ENCODE measurements at regions not wholly inside any gene's neighbourhood (a gene's known extent, or its start where the extent isn't known, plus 50 kb on each side); places are given as distances from the start of the nearest gene placed in this dataset.
"Not testable (repeated sequence)": the region's sequence is repeated elsewhere in the genome, so short reads cannot be mapped to it uniquely, and the experiment has no call there.

GRCh38 chr4:181127171-181127570, 1116.0 kb upstream of the TENM3 start:
- H3K27ac ChIP-seq (replicated peaks; ENCODE audit: low read length) = no peak overlapping the region
- H3K9me3 ChIP-seq (replicated peaks in 1 of 2; ENCODE audit: control insufficient read depth in 2 of 2, insufficient read depth in 1 of 2, low read depth in 1 of 2, low read length in 2 of 2) = peaks cover 3 to 16% of the 10 kb centered on the region in 2 donors
- no peak overlapping the region for H2BK12ac ChIP-seq (ENCODE audit: low read length)
- no peaks in the 10 kb centered on the region for H3K36me3 ChIP-seq (replicated peaks in 1 of 2; ENCODE audit: control insufficient read depth in 2 of 2, insufficient read depth in 2 of 2, low read length in 2 of 2)
- H2BK15ac ChIP-seq (ENCODE audit: low read length) = no peak overlapping the region
- no peak overlapping the region for H2BK5ac ChIP-seq (ENCODE audit: low read length)
- no peak overlapping the region for H4K8ac ChIP-seq (ENCODE audit: low read depth, low read length)
- no peak overlapping the region for H3K4me2 ChIP-seq (ENCODE audit: insufficient read depth, low read length, poor library complexity, severe bottlenecking)
- no peak overlapping the region for H2AK5ac ChIP-seq (ENCODE audit: low read depth, low read length)
- WGBS, 2 donors (ENCODE audit: extremely low coverage in 2 of 2, insufficient read length in 2 of 2, insufficient replicate concordance in 1 of 2) = no CpG with 5 or more reads among the region's 2 CpGs
- no peak overlapping the region for H3K9ac ChIP-seq (ENCODE audit: low read depth, low read length, poor library complexity)
- H3K4me1 ChIP-seq (ENCODE audit: control insufficient read depth in 2 of 2, insufficient read depth in 1 of 2, low read depth in 1 of 2, low read length in 2 of 2) = no peaks in the 10 kb centered on the region
- H2BK120ac ChIP-seq (ENCODE audit: low read depth, low read length) = no peak overlapping the region
- H3K14ac ChIP-seq (ENCODE audit: low read length) = no peak overlapping the region
- DNase-seq (ENCODE audit: low spot score) = no peak
- H2AFZ ChIP-seq (ENCODE audit: low read length) = no peak overlapping the region
- H3K27me3 ChIP-seq (ENCODE audit: control insufficient read depth in 3 of 3, insufficient read depth in 3 of 3, low read depth in 1 of 3, low read length in 3 of 3) = no peaks in the 10 kb centered on the region
- no peak overlapping the region for H3K23ac ChIP-seq (ENCODE audit: low read depth, low read length, poor library complexity)
- H3K18ac ChIP-seq (ENCODE audit: low read length) = no peak overlapping the region
- H3K4me3 ChIP-seq (ENCODE audit: low read length in 2 of 2) = no peak overlapping the region
- H3K4ac ChIP-seq (ENCODE audit: low read length) = no peak overlapping the region
- H3K79me1 ChIP-seq (ENCODE audit: low read depth, low read length) = no peaks in the 10 kb centered on the region
- H4K91ac ChIP-seq (ENCODE audit: low read depth, low read length, poor library complexity) = no peak overlapping the region

GRCh38 chr4:181130317-181130716, 1112.9 kb upstream of the TENM3 start:
- H4K91ac ChIP-seq (ENCODE audit: low read depth, low read length, poor library complexity); H3K4me2 ChIP-seq (ENCODE audit: insufficient read depth, low read length, poor library complexity, severe bottlenecking); H2AFZ ChIP-seq (ENCODE audit: low read length); DNase-seq (ENCODE audit: low spot score); H3K79me1 ChIP-seq (ENCODE audit: low read depth, low read length); H4K8ac ChIP-seq (ENCODE audit: low read depth, low read length); H2BK15ac ChIP-seq (ENCODE audit: low read length); H3K23ac ChIP-seq (ENCODE audit: low read depth, low read length, poor library complexity); H3K18ac ChIP-seq (ENCODE audit: low read length); H2AK5ac ChIP-seq (ENCODE audit: low read depth, low read length); H3K4me3 ChIP-seq (ENCODE audit: low read length in 2 of 2); H2BK12ac ChIP-seq (ENCODE audit: low read length); H3K27ac ChIP-seq (replicated peaks; ENCODE audit: low read length); H3K4me1 ChIP-seq (ENCODE audit: control insufficient read depth in 2 of 2, insufficient read depth in 1 of 2, low read depth in 1 of 2, low read length in 2 of 2); H3K14ac ChIP-seq (ENCODE audit: low read length); H2BK5ac ChIP-seq (ENCODE audit: low read length); H3K27me3 ChIP-seq (ENCODE audit: control insufficient read depth in 3 of 3, insufficient read depth in 3 of 3, low read depth in 1 of 3, low read length in 3 of 3); H3K9ac ChIP-seq (ENCODE audit: low read depth, low read length, poor library complexity); H3K36me3 ChIP-seq (replicated peaks in 1 of 2; ENCODE audit: control insufficient read depth in 2 of 2, insufficient read depth in 2 of 2, low read length in 2 of 2); H2BK120ac ChIP-seq (ENCODE audit: low read depth, low read length); H3K4ac ChIP-seq (ENCODE audit: low read length): not testable (repeated sequence)
- H3K9me3 ChIP-seq (replicated peaks in 1 of 2; ENCODE audit: control insufficient read depth in 2 of 2, insufficient read depth in 1 of 2, low read depth in 1 of 2, low read length in 2 of 2) = peaks cover 3 to 16% of the 10 kb centered on the region in 2 donors
- WGBS, 2 donors (ENCODE audit: extremely low coverage in 2 of 2, insufficient read length in 2 of 2, insufficient replicate concordance in 1 of 2) = no CpG with 5 or more reads among the region's 7 CpGs

- WGBS, 2 donors (ENCODE audit: extremely low coverage in 2 of 2, insufficient read length in 2 of 2, insufficient replicate concordance in 1 of 2) = no CpG with 5 or more reads among the region's 3 CpGs
- H4K91ac ChIP-seq (ENCODE audit: low read depth, low read length, poor library complexity) = no peak overlapping the region
- no peak overlapping the region for H3K14ac ChIP-seq (ENCODE audit: low read length)
- H3K79me1 ChIP-seq (ENCODE audit: low read depth, low read length) = no peaks in the 10 kb centered on the region
- H2BK120ac ChIP-seq (ENCODE audit: low read depth, low read length) = no peak overlapping the region
- no peak overlapping the region for H3K4ac ChIP-seq (ENCODE audit: low read length)
- no peaks in the 10 kb centered on the region for H3K9me3 ChIP-seq (replicated peaks in 1 of 2; ENCODE audit: control insufficient read depth in 2 of 2, insufficient read depth in 1 of 2, low read depth in 1 of 2, low read length in 2 of 2)
- H3K4me1 ChIP-seq (ENCODE audit: control insufficient read depth in 2 of 2, insufficient read depth in 1 of 2, low read depth in 1 of 2, low read length in 2 of 2) = peaks cover 0 to 2% of the 10 kb centered on the region in 2 donors
- no peak overlapping the region for H2AK5ac ChIP-seq (ENCODE audit: low read depth, low read length)
- H4K8ac ChIP-seq (ENCODE audit: low read depth, low read length) = no peak overlapping the region
- H2AFZ ChIP-seq (ENCODE audit: low read length) = no peak overlapping the region
- H2BK5ac ChIP-seq (ENCODE audit: low read length) = no peak overlapping the region
- no peak overlapping the region for H2BK15ac ChIP-seq (ENCODE audit: low read length)
- H3K4me2 ChIP-seq (ENCODE audit: insufficient read depth, low read length, poor library complexity, severe bottlenecking) = no peak overlapping the region
- H3K27me3 ChIP-seq (ENCODE audit: control insufficient read depth in 3 of 3, insufficient read depth in 3 of 3, low read depth in 1 of 3, low read length in 3 of 3) = no peaks in the 10 kb centered on the region
- no peak overlapping the region for H2BK12ac ChIP-seq (ENCODE audit: low read length)
- H3K9ac ChIP-seq (ENCODE audit: low read depth, low read length, poor library complexity) = no peak overlapping the region
- H3K18ac ChIP-seq (ENCODE audit: low read length) = no peak overlapping the region
- H3K23ac ChIP-seq (ENCODE audit: low read depth, low read length, poor library complexity) = no peak overlapping the region
- no peak for DNase-seq (ENCODE audit: low spot score)
- H3K4me3 ChIP-seq (ENCODE audit: low read length in 2 of 2) = no peak overlapping the region
- no peak overlapping the region for H3K27ac ChIP-seq (replicated peaks; ENCODE audit: low read length)
- H3K36me3 ChIP-seq (replicated peaks in 1 of 2; ENCODE audit: control insufficient read depth in 2 of 2, insufficient read depth in 2 of 2, low read length in 2 of 2) = no peaks in the 10 kb centered on the region
Measured at GRCh38 chr4:181137351-181137750, 1105.9 kb upstream of the TENM3 start.

DNA sequence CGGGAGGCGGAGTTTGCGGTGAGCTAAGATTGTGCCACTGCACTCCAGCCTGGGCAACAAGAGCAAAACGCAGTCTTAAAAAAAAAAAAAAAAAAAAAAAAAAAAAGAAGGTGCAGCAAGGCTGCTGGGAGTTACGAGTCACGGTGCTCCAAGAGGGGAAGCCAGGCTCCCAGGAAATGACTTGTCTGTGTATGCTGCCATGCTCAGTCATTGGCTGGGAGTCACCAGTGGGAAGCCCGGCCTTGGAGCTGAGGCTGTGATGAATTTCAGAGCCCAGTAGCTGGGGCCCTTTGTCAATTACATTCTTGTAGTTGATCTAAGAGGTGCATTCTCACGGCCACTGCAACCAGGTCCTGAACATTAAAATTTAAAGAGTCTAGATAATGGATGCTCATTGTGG, 1105.1 kb upstream of the TENM3 start:
- no peak overlapping the region for H3K9ac ChIP-seq (ENCODE audit: low read depth, low read length, poor library complexity)
- no peak for DNase-seq (ENCODE audit: low spot score)
- H4K8ac ChIP-seq (ENCODE audit: low read depth, low read length) = no peak overlapping the region
- H3K9me3 ChIP-seq (replicated peaks in 1 of 2; ENCODE audit: control insufficient read depth in 2 of 2, insufficient read depth in 1 of 2, low read depth in 1 of 2, low read length in 2 of 2) = no peaks in the 10 kb centered on the region
- no peak overlapping the region for H2AFZ ChIP-seq (ENCODE audit: low read length)
- H2BK120ac ChIP-seq (ENCODE audit: low read depth, low read length) = no peak overlapping the region
- H3K36me3 ChIP-seq (replicated peaks in 1 of 2; ENCODE audit: control insufficient read depth in 2 of 2, insufficient read depth in 2 of 2, low read length in 2 of 2) = no peaks in the 10 kb centered on the region
- H2BK15ac ChIP-seq (ENCODE audit: low read length) = no peak overlapping the region
- H2BK12ac ChIP-seq (ENCODE audit: low read length) = no peak overlapping the region
- no CpG with 5 or more reads among the region's 8 CpGs for WGBS, 2 donors (ENCODE audit: extremely low coverage in 2 of 2, insufficient read length in 2 of 2, insufficient replicate concordance in 1 of 2)
- H3K4ac ChIP-seq (ENCODE audit: low read length) = no peak overlapping the region
- no peak overlapping the region for H3K27ac ChIP-seq (replicated peaks; ENCODE audit: low read length)
- no peak overlapping the region for H3K4me3 ChIP-seq (ENCODE audit: low read length in 2 of 2)
- H2AK5ac ChIP-seq (ENCODE audit: low read depth, low read length) = no peak overlapping the region
- no peak overlapping the region for H3K18ac ChIP-seq (ENCODE audit: low read length)
- H3K27me3 ChIP-seq (ENCODE audit: control insufficient read depth in 3 of 3, insufficient read depth in 3 of 3, low read depth in 1 of 3, low read length in 3 of 3) = no peaks in the 10 kb centered on the region
- H3K4me1 ChIP-seq (ENCODE audit: control insufficient read depth in 2 of 2, insufficient read depth in 1 of 2, low read depth in 1 of 2, low read length in 2 of 2) = peaks cover 0 to 2% of the 10 kb centered on the region in 2 donors
- H2BK5ac ChIP-seq (ENCODE audit: low read length) = no peak overlapping the region
- no peak overlapping the region for H4K91ac ChIP-seq (ENCODE audit: low read depth, low read length, poor library complexity)
- H3K79me1 ChIP-seq (ENCODE audit: low read depth, low read length) = no peaks in the 10 kb centered on the region
- no peak overlapping the region for H3K14ac ChIP-seq (ENCODE audit: low read length)
- H3K4me2 ChIP-seq (ENCODE audit: insufficient read depth, low read length, poor library complexity, severe bottlenecking) = no peak overlapping the region
- no peak overlapping the region for H3K23ac ChIP-seq (ENCODE audit: low read depth, low read length, poor library complexity)

Data from neuronal stem cell (in vitro differentiated cells).